LNCAP (cell line): ENCODE measurements at regions not wholly inside any gene's neighbourhood (a gene's known extent, or its start where the extent isn't known, plus 50 kb on each side); places are given as distances from the start of the nearest gene placed in this dataset.

Experiments used
- CTCF ChIP-seq: fragments of 450-650 bp; IDR thresholded peaks from 2 replicates; pipeline ENCODE4 v1.5.1; 2017; ENCODE audit warnings: mild to moderate bottlenecking

- TF ChIP-seq CTCF = no peak
These were observed 137.9 kb downstream of the SNRPN start for GRCh38 chr15:25092661-25093060.

GRCh38 chr15:25093455-25094029, 138.8 kb downstream of the SNRPN start:
- TF ChIP-seq CTCF = no peak

GRCh38 chr15:25094066-25094465, 139.3 kb downstream of the SNRPN start:
- TF ChIP-seq CTCF = no peak

GRCh38 chr15:25094519-25094918, 139.7 kb downstream of the SNRPN start:
- no peak for TF ChIP-seq CTCF

GRCh38 chr15:25095179-25095578, 140.4 kb downstream of the SNRPN start:
- no peak for TF ChIP-seq CTCF

GRCh38 chr15:25106209-25106608, 151.4 kb downstream of the SNRPN start:
- no peak for TF ChIP-seq CTCF

GRCh38 chr15:25133804-25134203, 179.0 kb downstream of the SNRPN start:
- TF ChIP-seq CTCF = no peak

- peak; percentile 27; the same call in 1 of the 2 replicates for TF ChIP-seq CTCF
These were observed 179.8 kb downstream of the SNRPN start for GRCh38 chr15:25134546-25134945.
